ENCODE measurements at regions not wholly inside any gene's neighbourhood (a gene's known extent, or its start where the extent isn't known, plus 50 kb on each side); places are given as distances from the start of the nearest gene placed in this dataset.

DNA sequence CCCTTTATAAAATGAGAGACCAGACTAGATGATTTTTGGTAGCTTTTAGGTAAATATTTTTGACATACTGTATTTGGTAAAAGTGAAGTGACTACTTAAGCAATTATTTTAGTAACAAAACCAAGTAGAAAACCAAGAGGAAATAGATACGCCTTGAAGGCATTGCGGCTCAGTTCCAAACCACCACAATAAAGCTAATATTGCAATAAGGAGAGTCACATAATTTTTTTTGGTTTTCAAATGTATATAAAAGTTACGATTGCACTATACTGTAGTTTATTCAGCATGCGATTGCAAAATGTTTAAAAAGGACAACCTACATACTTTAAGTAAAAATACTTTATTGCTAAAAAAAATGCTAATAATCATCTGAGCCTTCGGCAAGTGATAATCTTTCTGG lies 581.7 kb upstream of the POT1 start:
- Mint-ChIP-seq H3K36me3 (ENCODE audit: low read depth, unreplicated experiment) (no peaks in the 10 kb centered on the region), H3K4me3 (ENCODE audit: unreplicated experiment) (no peak overlapping the region), H3K27me3 (ENCODE audit: low read depth, unreplicated experiment) (no peaks in the 10 kb centered on the region), H3K4me1 (ENCODE audit: low read depth, unreplicated experiment) (peaks cover 3% of the 10 kb centered on the region), H3K27ac (ENCODE audit: unreplicated experiment) (no peak overlapping the region), H3K9me3 (ENCODE audit: unreplicated experiment) (no peaks in the 10 kb centered on the region)
- Histone ChIP-seq H3K9ac (ENCODE audit: low read length) (no peak overlapping the region), H2AFZ (ENCODE audit: low read depth, low read length) (no peak overlapping the region), H3K4me3 (ENCODE audit: insufficient read depth, low read depth, low read length) (no peak overlapping the region), H3K27ac (ENCODE audit: low read depth, low read length) (no peak overlapping the region), H4K20me1 (ENCODE audit: insufficient read depth, low read length) (no peaks in the 10 kb centered on the region), H3K79me2 (ENCODE audit: insufficient read depth, low read length) (no peaks in the 10 kb centered on the region), H3K9me3 (ENCODE audit: insufficient read depth, low read depth, low read length) (no peaks in the 10 kb centered on the region), H3K36me3 (ENCODE audit: insufficient read depth, low read length) (no peaks in the 10 kb centered on the region), H3K4me1 (ENCODE audit: insufficient read depth, low read length) (no peaks in the 10 kb centered on the region), H3K27me3 (ENCODE audit: insufficient read depth, low read length) (no peaks in the 10 kb centered on the region), H3K4me2 (ENCODE audit: low read length) (no peak overlapping the region)
- DNase-seq (ENCODE audit: low read depth), result no peak
- no peak for FAIRE-seq
- TF ChIP-seq, protein P1, sequence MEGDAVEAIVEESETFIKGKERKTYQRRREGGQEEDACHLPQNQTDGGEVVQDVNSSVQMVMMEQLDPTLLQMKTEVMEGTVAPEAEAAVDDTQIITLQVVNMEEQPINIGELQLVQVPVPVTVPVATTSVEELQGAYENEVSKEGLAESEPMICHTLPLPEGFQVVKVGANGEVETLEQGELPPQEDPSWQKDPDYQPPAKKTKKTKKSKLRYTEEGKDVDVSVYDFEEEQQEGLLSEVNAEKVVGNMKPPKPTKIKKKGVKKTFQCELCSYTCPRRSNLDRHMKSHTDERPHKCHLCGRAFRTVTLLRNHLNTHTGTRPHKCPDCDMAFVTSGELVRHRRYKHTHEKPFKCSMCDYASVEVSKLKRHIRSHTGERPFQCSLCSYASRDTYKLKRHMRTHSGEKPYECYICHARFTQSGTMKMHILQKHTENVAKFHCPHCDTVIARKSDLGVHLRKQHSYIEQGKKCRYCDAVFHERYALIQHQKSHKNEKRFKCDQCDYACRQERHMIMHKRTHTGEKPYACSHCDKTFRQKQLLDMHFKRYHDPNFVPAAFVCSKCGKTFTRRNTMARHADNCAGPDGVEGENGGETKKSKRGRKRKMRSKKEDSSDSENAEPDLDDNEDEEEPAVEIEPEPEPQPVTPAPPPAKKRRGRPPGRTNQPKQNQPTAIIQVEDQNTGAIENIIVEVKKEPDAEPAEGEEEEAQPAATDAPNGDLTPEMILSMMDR (IDR thresholded peaks at IDR 0.05; ENCODE audit: insufficient read depth, low read depth, low read length), result no peak
- no peak for TF ChIP-seq EZH2 (IDR thresholded peaks at IDR 0.05; ENCODE audit: insufficient read depth, low read length)

DNA sequence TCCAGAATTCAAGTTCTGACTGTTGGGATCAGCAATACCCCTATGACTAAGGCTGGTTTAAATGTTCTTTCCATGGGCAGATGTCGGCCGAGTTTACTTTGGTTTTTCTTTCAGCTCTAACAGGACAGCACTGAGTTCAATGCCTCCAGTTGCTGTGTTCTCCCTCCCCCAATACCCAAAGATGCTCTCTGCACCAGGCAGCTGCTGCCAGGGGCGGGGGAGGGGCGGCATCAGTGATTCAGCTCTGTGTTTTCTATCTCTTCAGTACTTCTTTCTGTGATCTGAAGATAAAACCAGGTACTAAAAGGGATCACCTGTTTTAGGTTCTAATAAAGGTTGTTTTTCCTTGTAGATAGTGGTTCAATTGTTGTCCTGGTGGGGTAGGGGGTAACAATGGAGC lies 576.7 kb upstream of the POT1 start:
- no peak for DNase-seq (ENCODE audit: low read depth)
- no peak overlapping the region for H3K4me3 Mint-ChIP-seq (ENCODE audit: unreplicated experiment)
- no peak overlapping the region for H3K9ac ChIP-seq (ENCODE audit: low read length)
- no peaks in the 10 kb centered on the region for H3K9me3 ChIP-seq (ENCODE audit: insufficient read depth, low read depth, low read length)
- no peaks in the 10 kb centered on the region for H3K79me2 ChIP-seq (ENCODE audit: insufficient read depth, low read length)
- FAIRE-seq, result no peak
- H3K27me3 ChIP-seq (ENCODE audit: insufficient read depth, low read length), result no peaks in the 10 kb centered on the region
- no peak for TF ChIP-seq EZH2 (IDR thresholded peaks at IDR 0.05; ENCODE audit: insufficient read depth, low read length)
- TF ChIP-seq, protein P1 (IDR thresholded peaks at IDR 0.05; ENCODE audit: insufficient read depth, low read depth, low read length), result no peak
- no peaks in the 10 kb centered on the region for H3K36me3 Mint-ChIP-seq (ENCODE audit: low read depth, unreplicated experiment)
- peaks cover 6% of the 10 kb centered on the region for H3K4me1 Mint-ChIP-seq (ENCODE audit: low read depth, unreplicated experiment)
- H3K27ac Mint-ChIP-seq (ENCODE audit: unreplicated experiment), result no peak overlapping the region
- no peak overlapping the region for H3K4me2 ChIP-seq (ENCODE audit: low read length)
- no peak overlapping the region for H2AFZ ChIP-seq (ENCODE audit: low read depth, low read length)
- H3K27ac ChIP-seq (ENCODE audit: low read depth, low read length), result no peak overlapping the region
- H3K27me3 Mint-ChIP-seq (ENCODE audit: low read depth, unreplicated experiment), result no peaks in the 10 kb centered on the region
- H3K36me3 ChIP-seq (ENCODE audit: insufficient read depth, low read length), result no peaks in the 10 kb centered on the region
- no peaks in the 10 kb centered on the region for H3K4me1 ChIP-seq (ENCODE audit: insufficient read depth, low read length)
- no peaks in the 10 kb centered on the region for H3K9me3 Mint-ChIP-seq (ENCODE audit: unreplicated experiment)
- no peaks in the 10 kb centered on the region for H4K20me1 ChIP-seq (ENCODE audit: insufficient read depth, low read length)
- H3K4me3 ChIP-seq (ENCODE audit: insufficient read depth, low read depth, low read length), result no peak overlapping the region

DNA sequence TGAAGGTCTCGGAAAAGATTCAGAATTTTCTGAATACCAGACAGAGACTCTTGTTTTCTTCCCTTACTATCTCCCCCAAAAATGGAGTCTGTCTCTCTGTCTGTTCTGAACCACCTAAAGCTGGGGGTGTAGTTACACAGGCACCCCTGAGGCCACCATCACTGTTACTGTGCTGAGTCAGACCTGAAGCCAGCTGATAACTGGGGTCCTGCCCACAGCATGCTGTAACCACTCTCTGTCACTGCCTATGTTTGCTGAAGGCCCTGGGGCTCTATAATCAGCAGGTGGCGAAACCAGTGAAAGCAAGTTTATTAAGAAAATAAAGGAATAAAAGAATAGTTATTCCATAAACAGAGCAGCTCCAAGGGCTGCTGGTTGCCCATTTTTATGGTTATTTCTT lies 575.2 kb upstream of the POT1 start:
- TF ChIP-seq, protein P1 (IDR thresholded peaks at IDR 0.05; ENCODE audit: insufficient read depth, low read depth, low read length), result no peak
- no peak for TF ChIP-seq EZH2 (IDR thresholded peaks at IDR 0.05; ENCODE audit: insufficient read depth, low read length)
- no peak for DNase-seq (ENCODE audit: low read depth)

More for the DNA sequence above, 575.2 kb upstream of the POT1 start:
- no peak overlapping the region for H3K9ac ChIP-seq (ENCODE audit: low read length)
- no peaks in the 10 kb centered on the region for H3K79me2 ChIP-seq (ENCODE audit: insufficient read depth, low read length)
- no peaks in the 10 kb centered on the region for H3K9me3 Mint-ChIP-seq (ENCODE audit: unreplicated experiment)
- H3K27me3 ChIP-seq (ENCODE audit: insufficient read depth, low read length), result no peaks in the 10 kb centered on the region
- H3K4me1 Mint-ChIP-seq (ENCODE audit: low read depth, unreplicated experiment), result peaks cover 6% of the 10 kb centered on the region
- H3K4me3 Mint-ChIP-seq (ENCODE audit: unreplicated experiment), result no peak overlapping the region
- no peak for FAIRE-seq
- no peak overlapping the region for H3K4me3 ChIP-seq (ENCODE audit: insufficient read depth, low read depth, low read length)
- H3K27ac Mint-ChIP-seq (ENCODE audit: unreplicated experiment), result no peak overlapping the region
- no peaks in the 10 kb centered on the region for H3K9me3 ChIP-seq (ENCODE audit: insufficient read depth, low read depth, low read length)
- H3K27me3 Mint-ChIP-seq (ENCODE audit: low read depth, unreplicated experiment), result no peaks in the 10 kb centered on the region
- H3K36me3 ChIP-seq (ENCODE audit: insufficient read depth, low read length), result no peaks in the 10 kb centered on the region
- H3K4me2 ChIP-seq (ENCODE audit: low read length), result no peak overlapping the region
- no peak overlapping the region for H2AFZ ChIP-seq (ENCODE audit: low read depth, low read length)
- no peak overlapping the region for H3K27ac ChIP-seq (ENCODE audit: low read depth, low read length)
- H4K20me1 ChIP-seq (ENCODE audit: insufficient read depth, low read length), result no peaks in the 10 kb centered on the region
- H3K4me1 ChIP-seq (ENCODE audit: insufficient read depth, low read length), result no peaks in the 10 kb centered on the region
- no peaks in the 10 kb centered on the region for H3K36me3 Mint-ChIP-seq (ENCODE audit: low read depth, unreplicated experiment)

Data from astrocyte (in vitro differentiated cells and primary cell).